WI38 (cell line): ENCODE measurements at regions not wholly inside any gene's neighbourhood (a gene's known extent, or its start where the extent isn't known, plus 50 kb on each side); places are given as distances from the start of the nearest gene placed in this dataset.

Experiments used
- H3K4me3 ChIP-seq: 2 replicates; pipeline ENCODE4 v1.5.1; 2011; ENCODE audit warnings: low read depth, mild to moderate bottlenecking, control low read depth, low read length
- CTCF ChIP-seq: IDR thresholded peaks from 2 replicates; pipeline ENCODE4 v1.5.1; 2012; ENCODE audit warnings: low read depth, mild to moderate bottlenecking, control low read depth, low read length

DNA sequence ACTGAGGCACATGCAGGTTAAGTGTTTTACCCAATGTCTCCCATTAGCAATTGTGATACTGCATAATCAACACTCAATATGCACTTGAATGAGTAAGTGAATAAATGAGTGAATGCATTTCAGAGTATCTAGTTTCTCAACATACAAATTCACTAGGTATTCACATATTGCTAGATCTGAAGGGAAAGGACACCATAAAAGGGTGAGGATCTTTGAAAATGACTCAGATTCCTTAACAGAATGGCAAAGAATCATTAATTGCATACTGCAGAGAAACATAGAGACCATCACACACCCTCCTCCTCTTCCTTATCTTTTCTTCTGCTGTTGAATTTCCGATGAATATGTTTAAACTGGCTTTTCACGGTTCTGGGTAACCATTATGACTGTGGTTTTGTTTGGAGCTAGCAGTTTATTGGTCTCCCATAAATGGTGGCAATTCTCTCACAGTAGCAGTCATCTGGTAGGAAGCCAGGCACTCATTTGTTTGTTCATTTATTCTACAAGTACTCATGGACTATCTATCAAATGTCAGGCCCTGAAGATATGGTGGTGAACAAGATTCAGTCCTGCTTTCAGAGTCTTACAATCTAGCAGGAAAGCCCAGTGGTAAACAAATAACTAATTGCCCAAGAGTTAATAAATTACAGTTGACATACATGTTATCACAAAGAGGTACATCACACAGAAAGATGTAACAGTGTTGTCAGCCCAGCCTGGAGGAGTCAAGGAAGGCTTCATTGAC is 70.2 kb downstream of the LLPH start:
- no peak overlapping the region for H3K4me3 ChIP-seq
- no peak for TF ChIP-seq CTCF

DNA sequence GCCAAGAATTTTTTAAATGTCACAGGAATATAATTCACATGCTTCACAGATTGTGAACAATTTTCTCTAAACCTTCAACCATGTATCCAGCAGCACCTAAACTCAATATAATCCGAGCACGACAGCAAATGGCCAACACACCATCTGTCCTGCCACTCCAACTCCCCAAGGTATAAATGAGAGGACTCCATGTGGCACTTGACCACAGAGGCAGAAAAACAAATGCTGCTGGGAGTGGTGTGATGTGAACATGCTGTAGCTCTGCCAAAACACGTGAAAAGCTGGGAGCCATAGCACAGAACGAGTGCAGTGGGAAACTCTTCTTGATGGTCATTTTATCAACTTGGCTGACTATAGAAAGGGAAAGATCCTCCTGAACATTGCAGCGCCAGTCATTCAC is 70.9 kb downstream of the LLPH start:
- no peak for TF ChIP-seq CTCF
- H3K4me3 ChIP-seq, result no peak overlapping the region

DNA sequence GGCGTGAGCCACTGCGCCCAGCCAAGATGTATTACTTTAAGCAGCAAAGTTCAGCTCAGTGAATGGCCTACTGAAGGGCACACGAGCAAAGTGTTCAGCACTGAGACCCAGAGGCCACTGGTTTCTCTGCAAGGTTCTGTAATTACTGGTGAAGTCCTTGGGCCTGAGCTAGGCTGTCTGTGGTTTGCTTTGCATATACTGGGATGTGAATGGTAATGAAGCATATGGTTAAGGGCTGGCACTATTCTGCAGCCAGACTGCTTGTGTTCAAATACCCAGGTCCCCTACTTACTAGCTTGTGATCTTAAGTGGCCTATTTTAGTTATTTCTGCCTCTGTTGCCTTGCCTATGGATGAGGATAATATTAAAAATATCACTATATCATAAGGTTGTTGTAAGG is 72.0 kb downstream of the LLPH start:
- TF ChIP-seq CTCF, result no peak
- H3K4me3 ChIP-seq, result no peak overlapping the region

GRCh38 chr12:66055837-66056319 is 74.7 kb downstream of the LLPH start:
- no peak for TF ChIP-seq CTCF
- no peak overlapping the region for H3K4me3 ChIP-seq

DNA sequence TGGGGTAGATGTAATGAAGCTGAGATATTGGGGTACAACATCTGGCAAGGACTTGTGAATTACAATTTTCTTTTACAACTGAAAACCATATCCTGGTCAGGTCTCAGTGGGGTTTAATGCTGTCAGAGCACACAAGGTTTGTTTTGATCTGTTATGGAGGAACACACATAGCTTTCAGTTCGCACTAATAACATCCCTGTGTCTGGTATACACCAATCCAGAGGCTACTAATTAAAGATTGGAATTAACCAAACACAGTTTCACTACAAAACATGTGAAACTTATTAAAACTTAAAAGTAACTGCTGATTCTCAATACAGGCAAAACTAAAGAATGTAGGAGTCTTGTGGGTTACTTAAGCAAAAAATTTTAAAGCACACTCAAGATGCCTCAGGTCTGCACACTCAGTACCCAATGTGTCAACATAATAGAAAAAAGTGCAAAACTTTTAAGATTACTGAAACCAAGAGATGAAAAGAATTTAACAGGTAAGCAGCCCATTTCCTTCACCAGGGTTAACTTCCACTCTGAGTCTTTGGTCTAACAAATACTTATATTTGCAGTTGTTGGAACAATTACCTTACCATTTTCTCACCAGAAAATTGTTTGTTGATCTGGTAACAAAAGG is 77.4 kb downstream of the LLPH start:
- no peak overlapping the region for H3K4me3 ChIP-seq
- TF ChIP-seq CTCF, result no peak

GRCh38 chr12:66051361-66051760 is 79.2 kb downstream of the LLPH start:
- H3K4me3 ChIP-seq, result no peak overlapping the region
- no peak for TF ChIP-seq CTCF

DNA sequence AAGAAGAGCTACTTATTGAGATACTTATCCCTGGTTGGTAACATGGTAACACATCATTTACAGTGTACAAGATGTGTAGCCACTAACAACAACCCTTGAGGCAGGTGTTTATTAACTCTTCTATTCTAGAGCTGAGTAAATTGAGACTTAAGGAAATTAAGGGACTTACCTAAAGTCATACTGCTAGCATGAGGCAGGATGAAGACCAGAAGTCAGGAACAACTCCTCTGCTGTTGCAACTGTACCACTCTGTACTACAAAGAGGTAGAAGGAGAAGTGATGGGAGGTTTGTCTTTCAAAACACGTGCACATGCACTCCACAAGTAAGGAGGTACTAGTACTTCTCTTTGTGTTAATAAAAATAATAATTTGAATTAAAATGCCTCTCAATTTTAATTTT is 79.9 kb downstream of the LLPH start:
- TF ChIP-seq CTCF, result no peak

More for the DNA sequence above, 79.9 kb downstream of the LLPH start:
- no peak overlapping the region for H3K4me3 ChIP-seq
